ENCODE measurements at regions not wholly inside any gene's neighbourhood (a gene's known extent, or its start where the extent isn't known, plus 50 kb on each side); places are given as distances from the start of the nearest gene placed in this dataset.

- TF ChIP-seq MEIS1 (CRISPR knock-in tag; IDR thresholded peaks at IDR 0.05; ENCODE audit: borderline replicate concordance) (no peak), ZNF274 (IDR thresholded peaks at IDR 0.05; ENCODE audit: low read length) (no peak), ZNF274 (tag by site-specific recombination; IDR thresholded peaks at IDR 0.05; ENCODE audit: borderline replicate concordance) (no peak), HOXA7 (CRISPR knock-in tag; IDR thresholded peaks at IDR 0.05; ENCODE audit: borderline replicate concordance) (no peak), CTCF (tag by site-specific recombination; IDR thresholded peaks at IDR 0.05) (no peak), ZNF24 (tag by site-specific recombination; IDR thresholded peaks at IDR 0.05) (no peak), ZNF600 (tag by site-specific recombination; IDR thresholded peaks at IDR 0.05) (no peak), ZNF157 (tag by site-specific recombination; IDR thresholded peaks at IDR 0.05) (no peak), ZBTB17 (tag by site-specific recombination; IDR thresholded peaks at IDR 0.05) (no peak), ZNF776 (tag by site-specific recombination; IDR thresholded peaks at IDR 0.05; ENCODE audit: borderline replicate concordance) (no peak), ZNF768 (tag by site-specific recombination; IDR thresholded peaks at IDR 0.05) (no peak)
Measured at GRCh38 chr12:92199819-92200576, 54.4 kb upstream of the BTG1 start.
